ENCODE measurements at regions not wholly inside any gene's neighbourhood (a gene's known extent, or its start where the extent isn't known, plus 50 kb on each side); places are given as distances from the start of the nearest gene placed in this dataset.

DNA sequence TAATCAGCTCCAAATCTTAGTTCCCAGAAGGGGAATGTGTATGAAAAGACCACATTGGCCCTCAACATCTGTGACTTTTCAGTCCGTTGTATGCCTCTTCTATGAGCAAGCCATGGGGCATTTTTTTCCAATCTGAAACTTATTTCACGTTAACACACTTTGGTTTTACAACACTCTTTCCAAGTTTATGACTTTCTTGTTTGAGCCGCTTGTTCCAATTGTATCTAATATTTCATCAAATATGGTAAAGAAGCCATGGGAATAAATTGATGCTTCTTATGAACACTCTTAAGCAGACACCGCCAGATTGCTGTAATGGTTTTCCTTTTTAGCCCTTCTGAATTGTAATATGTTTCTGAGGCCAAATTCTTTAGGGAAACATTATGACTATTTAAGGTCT lies 359.9 kb downstream of the HLX start:
- intact Hi-C loops (cut with DNase I): no loop called here
- peaks cover 0 to 4% of the 10 kb centered on the region in 2 donors for H3K9me3 ChIP-seq
- TF ChIP-seq CTCF (IDR thresholded peaks at IDR 0.05): no peak
- no peaks in the 10 kb centered on the region for H3K36me3 ChIP-seq
- H3K27me3 ChIP-seq: no peaks in the 10 kb centered on the region
- no peak overlapping the region for H3K4me3 ChIP-seq
- no peak overlapping the region for H3K27ac ChIP-seq
- DNase-seq (no peak), ATAC-seq (no peak)
- H3K4me1 ChIP-seq: peaks cover 0 to 5% of the 10 kb centered on the region in 2 donors

DNA sequence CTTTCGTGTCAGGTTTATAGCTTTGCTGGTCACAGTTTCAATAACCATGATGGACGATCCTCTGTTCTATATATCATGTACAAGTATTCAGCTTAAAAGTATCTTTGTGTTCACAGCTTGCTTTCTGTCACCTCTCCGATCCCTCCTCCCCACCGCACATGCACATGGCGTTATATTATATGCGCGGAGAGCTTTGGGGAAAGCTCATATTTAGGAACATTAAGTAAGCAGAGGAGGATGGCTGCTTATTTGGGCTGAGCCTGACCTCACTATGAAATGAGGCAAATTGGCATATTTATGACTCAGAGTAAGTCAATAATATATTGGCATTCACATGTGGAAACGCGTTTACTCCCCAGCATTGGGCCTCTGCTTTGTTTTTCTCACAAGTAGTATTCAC lies 360.5 kb downstream of the HLX start:
- no peaks in the 10 kb centered on the region for H3K36me3 ChIP-seq
- H3K4me1 ChIP-seq: peaks cover 0 to 5% of the 10 kb centered on the region in 2 donors
- H3K27ac ChIP-seq: no peak overlapping the region
- intact Hi-C loops (cut with DNase I): no loop called here
- no peak for ATAC-seq
- DNase-seq: no peak
- no peaks in the 10 kb centered on the region for H3K27me3 ChIP-seq
- H3K9me3 ChIP-seq: peaks cover 0 to 4% of the 10 kb centered on the region in 2 donors
- H3K4me3 ChIP-seq: no peak overlapping the region
- no peak for TF ChIP-seq CTCF (IDR thresholded peaks at IDR 0.05)

- no peaks in the 10 kb centered on the region for H3K36me3 ChIP-seq
- H3K4me3 ChIP-seq: no peak overlapping the region
- H3K9me3 ChIP-seq: peaks cover 0 to 4% of the 10 kb centered on the region in 2 donors
- no peak for DNase-seq
- intact Hi-C loops (cut with DNase I): no loop called here
- ATAC-seq: no peak
- H3K27me3 ChIP-seq: no peaks in the 10 kb centered on the region
- no peak overlapping the region for H3K27ac ChIP-seq
- no peak for TF ChIP-seq CTCF (IDR thresholded peaks at IDR 0.05)
- H3K4me1 ChIP-seq: peaks cover 0 to 5% of the 10 kb centered on the region in 2 donors
Observed at GRCh38 chr1:221240690-221241089, 361.4 kb downstream of the HLX start.

GRCh38 chr1:221241157-221241556 lies 361.9 kb downstream of the HLX start:
- no peak overlapping the region for H3K4me3 ChIP-seq
- intact Hi-C loops (cut with DNase I): no loop called here
- peaks cover 0 to 5% of the 10 kb centered on the region in 2 donors for H3K4me1 ChIP-seq
- H3K27me3 ChIP-seq: no peaks in the 10 kb centered on the region
- H3K9me3 ChIP-seq: peaks cover 0 to 3% of the 10 kb centered on the region in 2 donors
- H3K36me3 ChIP-seq: no peaks in the 10 kb centered on the region
- no peak for DNase-seq
- H3K27ac ChIP-seq: no peak overlapping the region
- no peak for ATAC-seq
- TF ChIP-seq CTCF (IDR thresholded peaks at IDR 0.05): no peak

DNA sequence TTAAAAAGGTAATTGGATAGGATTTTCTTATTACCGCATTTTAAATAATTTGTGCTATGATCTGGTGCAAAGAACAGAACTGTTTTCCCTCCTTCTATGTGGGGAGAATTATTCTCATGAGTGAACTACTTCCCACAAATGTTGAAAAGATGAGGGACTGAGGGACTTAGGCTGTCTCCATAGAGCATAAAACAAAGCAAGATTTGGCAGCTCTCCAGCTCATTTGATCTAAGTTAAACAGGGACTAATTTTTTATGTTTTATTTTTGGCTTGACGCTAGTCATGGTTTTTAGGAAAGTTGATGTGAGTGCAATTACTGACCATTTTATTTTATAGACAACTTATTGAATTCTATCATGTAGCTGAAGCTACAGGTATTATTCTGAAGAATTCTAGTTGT lies 362.3 kb downstream of the HLX start:
- H3K9me3 ChIP-seq: no peaks in the 10 kb centered on the region
- peaks cover 0 to 5% of the 10 kb centered on the region in 2 donors for H3K4me1 ChIP-seq
- DNase-seq (peak in 1 of 4 donors; percentile 44), ATAC-seq (no peak)
- no peak for TF ChIP-seq CTCF (IDR thresholded peaks at IDR 0.05)
- H3K27ac ChIP-seq: no peak overlapping the region
- intact Hi-C loops (cut with DNase I): no loop called here
- no peaks in the 10 kb centered on the region for H3K27me3 ChIP-seq
- no peak overlapping the region for H3K4me3 ChIP-seq
- H3K36me3 ChIP-seq: no peaks in the 10 kb centered on the region

All from left lung (tissue), 4 donors.